WTC11 (cell line): ENCODE measurements at regions not wholly inside any gene's neighbourhood (a gene's known extent, or its start where the extent isn't known, plus 50 kb on each side); places are given as distances from the start of the nearest gene placed in this dataset.

Experiments used
- ATAC-seq: fragments of 200-7000 bp; cut with Tn5 transposase; 2 replicates; pipeline ENCODE4 v1.10.0; 2021; ENCODE audit warnings: mild to moderate bottlenecking, moderate library complexity
- CTCF ChIA-PET: fragments of 300-600 bp; sonication (Branson Sonifier 250); formaldehyde crosslinking; loops from one replicate; lab custom pipeline; 2021; ENCODE audit warnings: antibody characterized with exemption; lab: Charles Lee
- POLR2A ChIA-PET: fragments of 350-600 bp; sonication (Branson Sonifier 250); formaldehyde crosslinking; loops from one replicate; lab custom pipeline; 2021; ENCODE audit warnings: antibody characterized with exemption; lab: Charles Lee
- DNase-seq: peaks from one replicate; pipeline ENCODE4 v3.0.0; 2021; ENCODE audit warnings: low spot score
- H3K27ac Mint-ChIP-seq: 2 replicates; pipeline ENCODE4 v1.8.0; 2021; ENCODE audit warnings: mixed read lengths
- H3K27me3 Mint-ChIP-seq: 2 replicates; pipeline ENCODE4 v1.8.0; 2021; ENCODE audit warnings: low read depth, mild to moderate bottlenecking, moderate library complexity, mixed read lengths
- H3K36me3 Mint-ChIP-seq: 2 replicates; pipeline ENCODE4 v1.8.0; 2021; ENCODE audit warnings: mixed read lengths
- H3K4me1 Mint-ChIP-seq: 2 replicates; pipeline ENCODE4 v1.8.0; 2022; ENCODE audit warnings: mixed read lengths
- H3K4me3 Mint-ChIP-seq: 2 replicates; pipeline ENCODE4 v1.8.0; 2021; ENCODE audit warnings: mild to moderate bottlenecking, moderate library complexity, mixed read lengths
- H3K9me3 Mint-ChIP-seq: 2 replicates; pipeline ENCODE4 v1.8.0; 2021; ENCODE audit warnings: mixed read lengths
- AR ChIP-seq: fragments of 250-450 bp; sonication (Bioruptor Pico); IDR thresholded peaks from 2 replicates; pipeline ENCODE4 v1.9.0; 2021; ENCODE audit warnings: mild to moderate bottlenecking
- ATF3 ChIP-seq: sonication (generic); formaldehyde crosslinking; conservative IDR thresholded peaks from 2 replicates; pipeline ENCODE4 v1.8.1; 2022; ENCODE audit warnings: mild to moderate bottlenecking, missing genetic modification reagents
- CBFB ChIP-seq: sonication (generic); formaldehyde crosslinking; IDR thresholded peaks from 2 replicates; pipeline ENCODE4 v1.8.1; 2022; ENCODE audit warnings: mild to moderate bottlenecking, low read depth, missing genetic modification reagents
- E2F4 ChIP-seq: sonication (generic); formaldehyde crosslinking; IDR thresholded peaks from 2 replicates; pipeline ENCODE4 v1.8.1; 2022; ENCODE audit warnings: low read depth, mild to moderate bottlenecking, moderate library complexity, missing genetic modification reagents, borderline replicate concordance
- E2F5 ChIP-seq: sonication (generic); formaldehyde crosslinking; IDR thresholded peaks from 2 replicates; pipeline ENCODE4 v1.8.1; 2022; ENCODE audit warnings: mild to moderate bottlenecking, moderate library complexity, missing genetic modification reagents
- ETV6 ChIP-seq: sonication (generic); formaldehyde crosslinking; IDR thresholded peaks from 2 replicates; pipeline ENCODE4 v1.8.1; 2022; ENCODE audit warnings: mild to moderate bottlenecking, missing genetic modification reagents
- FOXP1 ChIP-seq: sonication (generic); formaldehyde crosslinking; IDR thresholded peaks from 2 replicates; pipeline ENCODE4 v1.8.0; 2022; ENCODE audit warnings: missing genetic modification reagents, mild to moderate bottlenecking, moderate library complexity, borderline replicate concordance
- GTF2I ChIP-seq: fragments of 250-450 bp; sonication (Bioruptor Pico); conservative IDR thresholded peaks from 2 replicates; pipeline ENCODE4 v1.4.0; 2021; ENCODE audit warnings: mild to moderate bottlenecking
- JUN ChIP-seq: sonication (generic); formaldehyde crosslinking; IDR thresholded peaks from 2 replicates; pipeline ENCODE4 v1.8.0; 2023; ENCODE audit warnings: mild to moderate bottlenecking, missing genetic modification reagents
- NFYB ChIP-seq: sonication (generic); formaldehyde crosslinking; conservative IDR thresholded peaks from 2 replicates; pipeline ENCODE4 v1.8.0; 2022; ENCODE audit warnings: low read depth, missing genetic modification reagents
- NR1H2 ChIP-seq: sonication (generic); formaldehyde crosslinking; IDR thresholded peaks from 2 replicates; pipeline ENCODE4 v1.9.0; 2021; ENCODE audit warnings: mild to moderate bottlenecking, moderate library complexity, missing genetic modification reagents
- NR3C1 ChIP-seq: sonication (generic); formaldehyde crosslinking; conservative IDR thresholded peaks from 2 replicates; pipeline ENCODE4 v1.8.1; 2023; ENCODE audit warnings: low read depth, mild to moderate bottlenecking, missing genetic modification reagents
- PRDM15 ChIP-seq: sonication (generic); formaldehyde crosslinking; IDR thresholded peaks from 2 replicates; pipeline ENCODE4 v1.8.0; 2022; ENCODE audit warnings: missing genetic modification reagents
- TEAD1 ChIP-seq: sonication (generic); formaldehyde crosslinking; IDR thresholded peaks from 2 replicates; pipeline ENCODE4 v1.8.0; 2022; ENCODE audit warnings: mild to moderate bottlenecking, missing genetic modification reagents
- TEAD4 ChIP-seq: sonication (generic); formaldehyde crosslinking; IDR thresholded peaks from 2 replicates; pipeline ENCODE4 v1.8.0; 2022; ENCODE audit warnings: mild to moderate bottlenecking, missing genetic modification reagents
- ZNF138 ChIP-seq: sonication (generic); formaldehyde crosslinking; conservative IDR thresholded peaks from 2 replicates; pipeline ENCODE4 v1.8.1; 2022; ENCODE audit warnings: mild to moderate bottlenecking, moderate library complexity, missing genetic modification reagents
- ZNF232 ChIP-seq: sonication (generic); formaldehyde crosslinking; IDR thresholded peaks from 2 replicates; pipeline ENCODE4 v1.8.0; 2022; ENCODE audit warnings: mild to moderate bottlenecking, missing genetic modification reagents
- ZNF263 ChIP-seq: sonication (generic); formaldehyde crosslinking; IDR thresholded peaks from 2 replicates; pipeline ENCODE4 v1.8.1; 2022; ENCODE audit warnings: low read depth, mild to moderate bottlenecking, moderate library complexity, missing genetic modification reagents
- ZNF281 ChIP-seq: sonication (generic); formaldehyde crosslinking; IDR thresholded peaks from 2 replicates; pipeline ENCODE4 v1.8.0; 2023; ENCODE audit warnings: mild to moderate bottlenecking, missing genetic modification reagents
- ZNF396 ChIP-seq: fragments of 250-450 bp; sonication (Bioruptor Pico); IDR thresholded peaks from 2 replicates; pipeline ENCODE4 v1.8.0; 2021; ENCODE audit warnings: mild to moderate bottlenecking, moderate library complexity, borderline replicate concordance
- ZNF423 ChIP-seq: fragments of 250-450 bp; sonication (Bioruptor Pico); IDR thresholded peaks from 2 replicates; pipeline ENCODE4 v2.1.2; 2022; ENCODE audit warnings: mild to moderate bottlenecking, moderate library complexity

GRCh38 chr14:87156878-87157277 lies 836.1 kb downstream of the GALC start:
- ChIA-PET CTCF (no interaction called here), POLR2A (no interaction called here)
- peaks cover 79% of the 10 kb centered on the region for H3K27me3 Mint-ChIP-seq
- TF ChIP-seq TEAD1, result no peak
- no peak for TF ChIP-seq CBFB (CRISPR knock-in tag)
- 0 out of 2 replicates have a peak, but pooled peaks have one; percentile 19 for TF ChIP-seq ZNF423 (CRISPR knock-in tag)
- no peak for TF ChIP-seq NFYB (CRISPR knock-in tag)
- H3K4me1 Mint-ChIP-seq, result peaks cover 49% of the 10 kb centered on the region
- no peak overlapping the region for H3K4me3 Mint-ChIP-seq
- peaks cover 7% of the 10 kb centered on the region for H3K9me3 Mint-ChIP-seq
- H3K36me3 Mint-ChIP-seq, result no peaks in the 10 kb centered on the region
- H3K27ac Mint-ChIP-seq, result no peak overlapping the region
- peak; percentile 36; the same call in 1 of the 2 replicates for ATAC-seq
- DNase-seq, result no peak

- Mint-ChIP-seq H3K4me3 (no peak overlapping the region), H3K27me3 (peaks cover 81% of the 10 kb centered on the region), H3K9me3 (peaks cover 7% of the 10 kb centered on the region), H3K27ac (no peak overlapping the region)
- POLR2A ChIA-PET, result no interaction called here
- no peak for DNase-seq
- no peak; the same call in 1 of the 2 replicates for ATAC-seq
- CTCF ChIA-PET, result no interaction called here
- TF ChIP-seq TEAD1, result no peak
- TF ChIP-seq ZNF138 (CRISPR knock-in tag), result no peak
- no peak for TF ChIP-seq FOXP1
- no peak for TF ChIP-seq ZNF232 (CRISPR knock-in tag)
- TF ChIP-seq ETV6 (CRISPR knock-in tag), result no peak
- TF ChIP-seq E2F5, result no peak
- TF ChIP-seq ZNF396 (CRISPR knock-in tag), result no peak
- TF ChIP-seq, all 79 proteins: peak for 0
- Mint-ChIP-seq H3K36me3 (no peaks in the 10 kb centered on the region), H3K4me1 (peaks cover 48% of the 10 kb centered on the region)
These were observed 837.0 kb downstream of the GALC start for GRCh38 chr14:87155856-87156488.

GRCh38 chr14:87153901-87154300 lies 839.1 kb downstream of the GALC start:
- Mint-ChIP-seq H3K36me3 (no peaks in the 10 kb centered on the region), H3K27ac (no peak overlapping the region), H3K27me3 (peaks cover 81% of the 10 kb centered on the region), H3K4me1 (peaks cover 68% of the 10 kb centered on the region), H3K9me3 (0 out of 2 replicates have a peak, but pooled peaks cover 3% of the 10 kb centered on the region), H3K4me3 (no peak overlapping the region)
- DNase-seq (no peak), ATAC-seq (no peak)
- ChIA-PET CTCF (no interaction called here), POLR2A (no interaction called here)
- TF ChIP-seq ZNF423 (CRISPR knock-in tag), result no peak
- TF ChIP-seq NR1H2 (CRISPR knock-in tag), result no peak
- TF ChIP-seq ZNF281, result no peak
- no peak for TF ChIP-seq JUN (CRISPR knock-in tag)
- no peak for TF ChIP-seq NR3C1 (CRISPR knock-in tag)
- no peak for TF ChIP-seq ZNF138 (CRISPR knock-in tag)
- no peak for TF ChIP-seq AR (CRISPR knock-in tag)
- no peak for TF ChIP-seq E2F4 (CRISPR knock-in tag)
- no peak for TF ChIP-seq PRDM15 (CRISPR knock-in tag)
- TF ChIP-seq TEAD4, result no peak
- TF ChIP-seq GTF2I (CRISPR knock-in tag), result no peak
- no peak for TF ChIP-seq ZNF263 (CRISPR knock-in tag)
- TF ChIP-seq ATF3 (CRISPR knock-in tag), result no peak
